Upper lobe of right lung (tissue), 1 donor: ENCODE measurements at regions not wholly inside any gene's neighbourhood (a gene's known extent, or its start where the extent isn't known, plus 50 kb on each side); places are given as distances from the start of the nearest gene placed in this dataset.

Experiments
- ATAC-seq: fragments of 200-7000 bp; cut with Tn5 transposase; one replicate; pipeline ENCODE4 v1.9.1; 2020; ENCODE audit warnings: mild to moderate bottlenecking, moderate library complexity
- DNase-seq: peaks from one replicate; pipeline ENCODE4 v3.0.0-alpha.2; 2020
- H3K27ac ChIP-seq: fragments of 200-600 bp; one replicate; pipeline ENCODE4 v1.8.0; 2022
- H3K27me3 ChIP-seq: fragments of 200-600 bp; one replicate; pipeline ENCODE4 v1.8.0; 2022; ENCODE audit warnings: mild to moderate bottlenecking
- H3K36me3 ChIP-seq: fragments of 200-600 bp; one replicate; pipeline ENCODE4 v1.8.0; 2022
- H3K4me1 ChIP-seq: fragments of 200-600 bp; one replicate; pipeline ENCODE4 v1.8.0; 2022
- H3K4me3 ChIP-seq: fragments of 200-600 bp; one replicate; pipeline ENCODE4 v1.8.0; 2022; ENCODE audit warnings: mild to moderate bottlenecking
- H3K9me3 ChIP-seq: fragments of 200-600 bp; one replicate; pipeline ENCODE4 v1.8.0; 2022
- CTCF ChIP-seq: fragments of 200-600 bp; IDR thresholded peaks from one replicate; pipeline ENCODE4 v1.8.0; 2022; ENCODE audit warnings: antibody characterized with exemption
- intact Hi-C: fragments of 100-400 bp; cut with DNase I; formaldehyde crosslinking; loops from one replicate; pipeline ENCODE4 v1.11.0; 2022
- donor health status: DM: no; HTN: yes; CAD: no; lungs with severe emphysema.

GRCh38 chr7:114790521-114790920 lies 131.4 kb upstream of the MDFIC start:
- Histone ChIP-seq H3K27ac (no peak overlapping the region), H3K4me3 (no peak overlapping the region), H3K9me3 (no peaks in the 10 kb centered on the region), H3K36me3 (no peaks in the 10 kb centered on the region), H3K27me3 (no peaks in the 10 kb centered on the region), H3K4me1 (no peaks in the 10 kb centered on the region)
- no peak for TF ChIP-seq CTCF
- intact Hi-C loops = no loop called here
- ATAC-seq (no peak), DNase-seq (no peak)

- no peaks in the 10 kb centered on the region for H3K9me3 ChIP-seq
- no peak for TF ChIP-seq CTCF
- H3K27ac ChIP-seq = no peak overlapping the region
- intact Hi-C loops = no loop called here
- H3K36me3 ChIP-seq = no peaks in the 10 kb centered on the region
- DNase-seq (no peak), ATAC-seq (no peak)
- no peaks in the 10 kb centered on the region for H3K27me3 ChIP-seq
- no peak overlapping the region for H3K4me3 ChIP-seq
- no peaks in the 10 kb centered on the region for H3K4me1 ChIP-seq
Observed at GRCh38 chr7:114791771-114792170, 130.1 kb upstream of the MDFIC start.

- no peak for TF ChIP-seq CTCF
- no peak overlapping the region for H3K4me3 ChIP-seq
- H3K27me3 ChIP-seq = no peaks in the 10 kb centered on the region
- H3K4me1 ChIP-seq = no peaks in the 10 kb centered on the region
- no peaks in the 10 kb centered on the region for H3K36me3 ChIP-seq
- H3K27ac ChIP-seq = no peak overlapping the region
- intact Hi-C loops = no loop called here
- ATAC-seq (no peak), DNase-seq (no peak)
- H3K9me3 ChIP-seq = no peaks in the 10 kb centered on the region
Observed at GRCh38 chr7:114793155-114793845, 128.6 kb upstream of the MDFIC start.

- no peaks in the 10 kb centered on the region for H3K27me3 ChIP-seq
- H3K36me3 ChIP-seq = no peaks in the 10 kb centered on the region
- intact Hi-C loops = no loop called here
- DNase-seq (no peak), ATAC-seq (no peak)
- H3K4me1 ChIP-seq = no peaks in the 10 kb centered on the region
- TF ChIP-seq CTCF = no peak
- no peaks in the 10 kb centered on the region for H3K9me3 ChIP-seq
- H3K27ac ChIP-seq = no peak overlapping the region
- no peak overlapping the region for H3K4me3 ChIP-seq
Observed at GRCh38 chr7:114795475-114795874, 126.4 kb upstream of the MDFIC start.

- H3K4me3 ChIP-seq = no peak overlapping the region
- no peak overlapping the region for H3K27ac ChIP-seq
- no peaks in the 10 kb centered on the region for H3K9me3 ChIP-seq
- no peak for TF ChIP-seq CTCF
- H3K27me3 ChIP-seq = no peaks in the 10 kb centered on the region
- H3K36me3 ChIP-seq = no peaks in the 10 kb centered on the region
- DNase-seq = no peak
- intact Hi-C loops = no loop called here
- ATAC-seq = no peak
- no peaks in the 10 kb centered on the region for H3K4me1 ChIP-seq
Observed at GRCh38 chr7:114799628-114800028, 122.3 kb upstream of the MDFIC start.

GRCh38 chr7:114802632-114803031 lies 119.3 kb upstream of the MDFIC start:
- no peaks in the 10 kb centered on the region for H3K9me3 ChIP-seq
- DNase-seq (no peak), ATAC-seq (no peak)
- no peak overlapping the region for H3K4me3 ChIP-seq
- H3K27ac ChIP-seq = no peak overlapping the region
- no peaks in the 10 kb centered on the region for H3K27me3 ChIP-seq
- H3K4me1 ChIP-seq = no peaks in the 10 kb centered on the region
- no peak for TF ChIP-seq CTCF
- intact Hi-C loops = no loop called here
- no peaks in the 10 kb centered on the region for H3K36me3 ChIP-seq
